Right ventricle myocardium inferior (tissue), 1 donor: ENCODE measurements at regions not wholly inside any gene's neighbourhood (a gene's known extent, or its start where the extent isn't known, plus 50 kb on each side); places are given as distances from the start of the nearest gene placed in this dataset.

ENCODE experiments used
- ATAC-seq: fragments of 200-7000 bp; cut with Tn5 transposase; one replicate; pipeline ENCODE4 v1.9.1; 2020; ENCODE audit warnings: mild to moderate bottlenecking, moderate library complexity
- DNase-seq: peaks from one replicate; pipeline ENCODE4 v3.0.0; 2021; ENCODE audit errors: missing footprints
- intact Hi-C: fragments of 100-400 bp; cut with DNase I; formaldehyde crosslinking; loops from one replicate; pipeline ENCODE4 v1.11.0; 2022
- donor health status: DM: no; HTN: yes; CAD: no; lungs with severe emphysema.

DNA sequence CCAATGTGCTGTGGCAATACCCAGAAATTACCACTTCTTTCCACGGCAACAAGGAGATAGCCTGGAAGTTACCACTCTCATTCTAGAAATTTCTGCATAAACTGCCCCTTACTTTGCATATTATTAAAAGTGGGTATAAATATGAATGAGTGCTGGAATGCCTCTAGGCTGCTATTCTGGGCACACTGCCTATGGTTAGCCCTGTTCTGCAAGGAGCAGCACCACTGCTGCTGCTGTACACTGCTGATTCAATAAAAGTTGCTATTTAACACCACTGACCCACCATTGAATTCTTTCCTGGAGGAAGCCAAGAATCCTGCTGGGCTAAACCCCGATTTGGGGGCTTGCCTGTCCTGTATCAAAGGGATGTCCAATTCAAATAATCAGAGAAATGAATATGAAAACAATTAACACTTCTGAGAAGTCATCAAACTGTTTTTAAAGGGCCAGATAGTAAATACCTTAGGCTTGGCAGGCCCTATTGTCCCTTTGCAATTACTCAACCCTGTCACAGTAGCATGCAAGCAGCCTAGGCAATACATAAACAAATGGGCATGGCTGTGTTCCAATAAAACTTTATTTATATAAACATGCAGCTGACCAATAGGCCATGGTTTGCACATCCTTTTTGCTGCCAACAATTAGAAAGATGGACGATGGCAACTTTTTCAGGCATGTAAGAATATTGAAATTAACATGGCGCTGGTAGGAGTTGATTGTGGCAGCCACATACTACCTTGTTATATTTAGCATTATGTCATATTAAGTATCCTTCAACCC lies 369.4 kb upstream of the B3GALT2 start:
- DNase-seq, result no peak
- intact Hi-C loops, result no loop called here
- ATAC-seq, result no peak

DNA sequence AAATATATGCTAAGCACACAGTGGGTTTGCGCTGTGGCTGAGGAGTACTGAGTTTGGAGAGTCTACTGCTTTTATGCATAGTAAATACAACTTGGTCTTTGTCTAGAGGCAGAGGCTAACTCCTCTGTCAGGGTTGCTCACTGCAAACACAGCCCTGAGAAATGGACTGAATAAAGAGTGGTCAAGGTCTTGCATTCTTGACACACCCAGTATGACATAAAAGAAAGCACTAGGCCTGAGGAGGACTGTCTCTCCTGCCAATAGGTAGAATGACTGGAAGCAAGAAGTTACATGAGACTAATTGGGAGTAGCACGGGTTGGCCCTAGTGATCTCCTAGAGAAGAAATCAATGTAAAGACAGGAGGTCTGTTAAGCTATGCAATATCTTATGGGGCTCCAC lies 367.2 kb upstream of the B3GALT2 start:
- ATAC-seq, result no peak
- intact Hi-C loops, result no loop called here
- DNase-seq, result no peak

DNA sequence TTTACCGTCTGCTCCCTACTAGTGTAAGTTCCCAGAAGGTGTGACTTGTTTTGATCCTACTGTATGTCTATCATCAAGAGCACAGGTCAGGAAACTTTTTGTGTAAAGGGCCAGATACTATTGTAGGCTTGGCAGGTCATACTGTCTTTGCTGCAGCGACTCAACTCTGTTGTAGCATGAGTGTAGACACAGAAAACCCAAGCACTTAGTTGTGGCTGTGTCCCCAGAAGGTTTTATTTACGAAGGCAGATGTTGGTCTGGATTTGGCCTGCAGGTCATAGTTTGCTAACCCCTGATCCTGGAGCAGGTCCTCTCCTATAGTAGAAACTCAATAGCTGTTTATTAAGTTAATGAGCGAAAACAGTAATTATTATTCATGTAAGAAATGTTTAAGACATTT lies 365.9 kb upstream of the B3GALT2 start:
- intact Hi-C loops, result no loop called here
- no peak for DNase-seq
- no peak for ATAC-seq

DNA sequence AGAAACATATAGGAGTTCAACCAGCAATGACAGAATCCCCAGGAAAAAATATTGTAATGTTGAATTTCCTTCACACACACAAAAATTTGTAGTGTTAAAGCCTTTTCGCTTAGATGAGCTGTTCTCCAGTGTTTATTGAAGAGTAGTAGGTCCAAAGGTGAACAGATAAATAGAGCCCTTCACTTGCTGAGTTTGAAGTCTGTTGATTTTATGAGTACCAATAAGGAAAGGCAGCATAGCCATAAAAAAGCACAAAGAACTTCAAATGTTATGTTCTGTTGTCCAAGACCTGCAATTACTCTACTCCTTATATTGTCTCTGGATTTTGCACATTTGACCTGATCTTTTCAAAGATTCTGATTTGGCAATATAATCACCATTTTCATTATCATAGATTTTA lies 362.7 kb upstream of the B3GALT2 start:
- DNase-seq (no peak), ATAC-seq (no peak)
- intact Hi-C loops, result no loop called here

DNA sequence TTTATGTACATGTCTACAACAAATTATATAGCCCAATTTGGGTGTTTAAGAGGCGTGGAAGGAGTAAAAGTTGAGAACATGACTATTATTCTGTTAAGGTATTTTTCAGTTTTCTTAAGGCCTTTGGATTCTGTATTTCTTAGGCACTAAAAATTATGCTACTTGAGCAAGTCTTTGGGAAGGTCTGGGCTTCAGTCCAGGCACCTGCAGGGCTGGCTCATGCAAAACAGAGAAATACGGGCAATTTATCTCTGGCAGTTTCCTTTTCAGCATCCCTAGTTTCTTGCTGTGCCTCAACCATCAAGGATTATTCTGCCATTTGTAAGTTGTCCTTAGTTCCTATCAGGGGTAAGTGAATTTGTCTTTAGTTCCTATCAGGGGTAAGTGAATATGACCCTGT lies 358.8 kb upstream of the B3GALT2 start:
- ATAC-seq (no peak), DNase-seq (no peak)
- intact Hi-C loops, result no loop called here

DNA sequence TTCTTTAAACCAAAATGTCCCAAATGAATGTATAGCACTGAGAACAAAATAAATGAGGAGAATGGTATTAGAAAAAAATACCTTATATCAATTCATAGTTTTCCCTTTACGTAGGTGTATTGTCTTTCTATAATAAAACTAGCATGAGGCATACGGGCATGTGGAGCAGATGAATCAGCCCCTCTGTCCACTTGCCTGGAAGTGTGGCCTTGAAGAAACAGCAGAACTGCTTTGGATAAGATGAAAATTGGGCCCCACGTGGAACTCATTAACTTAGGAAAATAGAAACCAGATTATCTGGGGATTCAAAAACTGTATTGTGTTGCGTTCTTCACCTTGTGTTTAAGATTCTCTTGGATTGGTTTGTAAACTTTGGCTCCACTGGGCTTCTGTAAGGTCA lies 356.8 kb upstream of the B3GALT2 start:
- intact Hi-C loops, result no loop called here
- no peak for ATAC-seq
- no peak for DNase-seq

DNA sequence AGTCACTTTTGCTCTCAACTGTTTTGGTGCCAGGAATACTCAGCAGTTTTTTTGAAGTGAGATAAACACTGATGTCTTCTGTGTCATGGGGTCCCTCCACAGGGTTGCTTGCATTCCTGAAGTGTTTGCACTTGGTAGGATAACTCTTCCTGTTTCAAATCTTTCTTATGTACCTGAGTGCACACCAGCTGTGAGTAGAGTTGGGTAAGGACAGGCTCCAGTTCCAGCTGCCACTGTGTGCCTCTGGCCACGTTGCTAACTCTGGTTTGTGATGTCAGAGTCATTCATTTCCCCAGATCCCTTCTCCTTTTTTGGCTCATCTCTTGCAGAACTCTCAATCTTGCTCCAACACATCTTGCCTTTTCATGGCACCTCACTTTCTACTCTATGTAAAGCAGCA lies 356.3 kb upstream of the B3GALT2 start:
- intact Hi-C loops, result no loop called here
- DNase-seq (peak; percentile 20), ATAC-seq (no peak)

DNA sequence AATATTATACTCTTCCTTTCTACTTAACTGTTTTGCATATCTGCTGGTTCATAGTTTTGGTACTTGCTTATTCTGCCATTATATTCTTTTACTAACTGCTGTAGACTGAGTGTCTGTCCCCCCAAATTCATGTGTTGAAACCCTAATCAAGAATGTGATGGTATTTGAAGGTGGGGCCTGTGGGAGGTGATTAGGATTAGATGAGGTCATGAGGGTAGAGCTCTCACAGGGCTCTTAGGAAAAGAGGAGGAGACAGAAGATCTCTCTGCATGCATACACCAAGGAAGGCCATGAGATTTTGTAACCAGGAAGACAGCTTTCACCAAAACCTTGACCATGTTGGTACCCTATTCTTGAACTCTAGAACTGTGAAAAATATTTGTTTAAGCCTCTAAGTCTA lies 354.1 kb upstream of the B3GALT2 start:
- no peak for ATAC-seq
- intact Hi-C loops, result no loop called here
- no peak for DNase-seq

DNA sequence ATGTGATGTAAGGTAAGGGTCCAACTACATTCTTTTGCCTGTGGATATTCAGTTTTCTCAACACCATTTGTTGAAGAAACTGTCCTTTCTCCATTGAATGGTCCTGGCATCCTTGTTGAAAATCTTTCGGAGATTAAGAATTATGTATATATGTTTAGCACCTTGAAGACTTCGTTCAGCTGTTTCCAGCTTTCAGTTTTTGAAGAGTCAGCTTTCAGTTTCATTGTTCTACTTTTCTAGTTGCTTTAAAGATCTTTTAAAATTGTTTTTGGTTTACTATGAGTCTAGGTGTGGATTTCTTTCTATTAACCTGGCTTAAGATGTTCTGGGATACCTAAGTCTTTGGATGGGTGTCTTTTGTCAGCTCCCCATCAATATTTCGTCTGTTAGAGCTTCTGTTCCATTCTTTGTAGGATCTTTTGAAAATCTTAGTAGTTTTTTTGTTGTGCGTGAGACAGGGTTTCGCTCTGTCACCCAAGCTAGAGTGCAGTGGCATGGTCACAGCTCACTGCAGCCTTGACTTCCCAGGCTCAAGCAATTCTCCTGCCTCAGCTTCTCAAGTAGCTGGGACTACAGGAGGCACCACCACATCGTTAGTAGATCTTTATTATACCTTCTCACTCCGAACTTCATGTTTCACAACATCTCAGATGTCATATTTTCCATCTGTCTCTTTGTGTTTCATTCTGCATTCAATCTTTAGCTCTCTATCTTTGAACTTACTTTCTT lies 353.5 kb upstream of the B3GALT2 start:
- no peak for DNase-seq
- intact Hi-C loops, result no loop called here
- ATAC-seq, result no peak

DNA sequence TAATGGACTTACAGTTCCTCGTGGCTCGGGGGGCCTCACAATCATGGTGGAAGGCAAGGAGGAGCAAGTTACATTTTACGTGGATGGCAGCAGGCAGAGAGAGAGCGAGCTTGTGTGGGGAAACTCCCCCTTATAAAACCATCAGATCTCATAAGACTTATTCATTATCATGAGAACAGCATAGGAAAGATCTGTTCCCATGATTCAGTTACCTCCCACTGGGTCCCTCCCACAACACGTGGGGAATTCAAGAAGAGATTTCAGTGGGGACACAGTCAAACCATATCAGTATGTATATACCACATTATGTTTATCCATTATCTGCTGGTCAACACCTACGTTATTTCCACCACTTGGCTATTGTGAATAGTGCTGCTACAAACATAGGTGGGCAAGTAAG lies 352.3 kb upstream of the B3GALT2 start:
- DNase-seq (peak; percentile 39), ATAC-seq (no peak)
- intact Hi-C loops, result no loop called here

DNA sequence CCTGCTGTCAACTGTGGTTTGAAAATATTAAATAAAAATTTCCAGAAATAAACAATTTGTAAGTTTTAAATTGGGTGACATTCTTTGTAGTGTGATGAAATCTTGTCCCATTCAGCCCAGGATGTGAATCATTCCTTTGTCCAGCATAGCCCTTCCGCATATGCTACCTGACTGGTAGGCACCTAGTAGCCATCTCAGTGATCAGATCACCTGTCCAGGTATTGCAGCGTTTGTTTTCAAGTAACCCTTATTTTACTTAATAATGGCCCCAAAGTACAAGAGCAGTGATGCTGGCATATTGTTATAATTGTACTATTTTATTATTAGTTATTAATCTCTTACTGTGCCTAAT lies 351.6 kb upstream of the B3GALT2 start:
- intact Hi-C loops, result no loop called here
- ATAC-seq (no peak), DNase-seq (no peak)

DNA sequence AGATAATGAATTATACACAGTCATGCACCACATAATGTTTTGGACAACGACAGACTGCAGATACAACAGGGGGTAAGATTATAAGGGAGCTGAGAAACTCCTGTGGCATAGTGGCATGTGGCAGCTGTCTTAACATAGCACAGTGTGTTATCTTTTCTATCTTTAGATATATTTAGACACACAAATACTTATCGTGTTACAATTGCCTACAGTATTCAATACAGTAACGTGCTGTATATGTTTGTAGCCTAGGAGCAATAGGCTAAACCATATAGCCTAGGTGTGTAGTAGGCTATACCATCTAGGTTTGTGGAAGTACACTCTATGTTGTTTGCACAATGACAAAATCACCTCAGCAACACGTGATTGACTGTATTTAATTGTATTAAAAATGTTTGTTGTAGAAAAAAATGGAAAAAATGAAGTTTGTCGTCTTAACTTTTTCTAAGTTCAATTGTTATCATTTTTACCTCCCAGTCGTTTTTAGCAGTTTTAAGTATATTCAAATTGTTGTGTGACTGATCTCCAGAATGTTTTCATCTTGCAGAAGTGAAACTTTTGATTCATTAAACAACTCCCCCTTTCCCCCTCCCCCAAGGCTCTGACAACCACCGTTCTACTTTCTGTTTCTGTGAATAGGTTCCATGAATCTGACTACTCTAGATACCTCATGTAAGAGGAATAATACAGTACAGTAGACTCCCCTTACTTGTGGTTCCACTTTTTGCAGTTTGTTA lies 351.0 kb upstream of the B3GALT2 start:
- intact Hi-C loops, result no loop called here
- no peak for ATAC-seq
- DNase-seq, result no peak

DNA sequence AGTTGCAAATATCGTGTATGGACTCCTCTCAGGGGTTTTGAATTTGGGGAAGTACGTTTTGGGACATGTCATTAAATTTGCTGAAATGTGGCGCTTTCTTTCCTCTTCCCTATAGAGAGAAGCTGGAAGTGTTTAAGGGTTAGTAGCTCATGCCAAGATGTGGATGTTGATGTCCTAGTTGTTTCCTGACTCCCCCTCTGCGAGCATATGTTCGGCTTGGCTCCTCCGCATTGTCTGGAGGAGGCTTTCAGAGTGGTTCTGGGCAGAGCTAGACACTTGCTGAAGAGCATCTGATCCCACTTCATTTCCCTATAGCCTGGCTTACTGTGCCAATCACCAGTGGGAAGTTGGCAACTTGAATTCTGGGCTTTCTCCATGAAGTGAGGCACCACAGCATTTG lies 347.4 kb upstream of the B3GALT2 start:
- no peak for DNase-seq
- intact Hi-C loops, result no loop called here
- no peak for ATAC-seq

DNA sequence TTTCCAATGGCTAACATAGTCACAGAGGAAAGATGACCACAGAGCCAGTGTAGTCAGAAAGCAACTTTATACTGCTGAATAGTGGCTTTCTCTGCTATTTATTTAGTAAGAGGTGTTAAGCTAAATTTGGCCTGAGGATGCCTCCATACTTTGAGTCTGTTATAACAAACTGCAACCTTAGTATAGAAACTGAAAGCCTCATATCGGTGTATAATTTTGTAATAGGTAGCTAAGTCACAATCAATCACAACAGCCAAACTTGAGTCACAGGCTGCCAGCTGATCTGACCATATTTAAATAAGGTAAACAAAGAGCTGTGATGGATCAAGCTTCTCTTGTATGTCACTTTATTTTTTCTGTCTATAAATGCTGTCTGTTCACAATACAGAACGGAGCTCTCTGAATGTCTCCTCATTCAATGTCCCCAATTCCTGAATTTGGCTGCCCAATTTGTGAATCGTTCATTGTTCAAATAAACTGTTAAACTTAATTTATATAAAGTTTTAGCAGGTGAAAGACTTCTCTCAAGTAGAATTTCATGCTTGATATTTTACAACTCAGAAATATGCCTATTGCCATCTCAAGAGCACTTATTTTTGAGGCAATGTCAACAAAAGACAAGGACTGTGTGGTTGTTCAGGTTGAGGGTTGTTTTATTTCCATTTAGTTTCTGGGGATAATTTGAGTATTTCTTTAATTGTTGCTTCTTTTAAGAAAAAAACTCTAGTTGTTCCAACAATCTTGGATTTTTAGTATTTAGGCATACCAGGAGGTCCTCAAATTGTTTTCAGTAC lies 339.7 kb upstream of the B3GALT2 start:
- intact Hi-C loops, result no loop called here

DNA sequence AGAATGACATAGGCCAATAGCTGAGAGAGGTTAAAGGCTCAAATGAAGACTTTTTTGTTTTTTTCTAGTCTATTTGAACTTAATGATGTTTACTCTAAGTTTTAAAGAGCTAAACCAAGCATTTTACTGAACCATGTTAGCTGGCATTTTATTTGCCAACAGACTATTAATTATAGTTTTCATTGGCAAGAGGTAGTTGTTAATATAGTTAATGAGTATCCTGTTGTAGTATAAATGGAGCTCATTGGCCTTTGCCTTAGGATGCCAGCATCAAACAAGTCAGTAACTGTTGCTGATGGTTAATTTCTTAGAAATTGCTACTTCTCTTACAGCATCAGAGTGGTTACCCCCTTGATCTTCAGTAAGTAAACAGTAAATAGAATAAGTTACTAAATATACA lies 339.0 kb upstream of the B3GALT2 start:
- intact Hi-C loops, result no loop called here
- ATAC-seq (no peak), DNase-seq (no peak)

More for the DNA sequence above, 339.7 kb upstream of the B3GALT2 start:
- ATAC-seq (no peak), DNase-seq (no peak)

DNA sequence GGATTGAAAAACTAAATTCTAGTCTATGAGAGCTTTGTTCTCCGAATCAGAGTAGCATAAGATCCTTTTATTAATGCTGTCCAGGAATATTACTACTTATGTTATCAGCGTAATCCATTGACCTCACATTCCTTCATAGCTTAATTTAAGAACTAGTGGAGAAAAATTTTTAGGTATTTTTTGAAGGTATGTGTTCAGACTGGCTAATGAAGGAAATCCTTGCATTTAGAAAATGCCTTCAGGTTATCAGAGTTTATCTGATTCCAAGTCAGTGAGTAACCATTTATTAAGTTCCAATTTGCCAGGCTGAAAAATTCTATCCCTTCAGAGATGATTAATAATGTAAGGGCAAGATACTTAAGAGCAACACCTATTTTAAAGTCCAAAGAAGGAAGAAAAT lies 338.2 kb upstream of the B3GALT2 start:
- DNase-seq (no peak), ATAC-seq (no peak)
- intact Hi-C loops, result no loop called here

DNA sequence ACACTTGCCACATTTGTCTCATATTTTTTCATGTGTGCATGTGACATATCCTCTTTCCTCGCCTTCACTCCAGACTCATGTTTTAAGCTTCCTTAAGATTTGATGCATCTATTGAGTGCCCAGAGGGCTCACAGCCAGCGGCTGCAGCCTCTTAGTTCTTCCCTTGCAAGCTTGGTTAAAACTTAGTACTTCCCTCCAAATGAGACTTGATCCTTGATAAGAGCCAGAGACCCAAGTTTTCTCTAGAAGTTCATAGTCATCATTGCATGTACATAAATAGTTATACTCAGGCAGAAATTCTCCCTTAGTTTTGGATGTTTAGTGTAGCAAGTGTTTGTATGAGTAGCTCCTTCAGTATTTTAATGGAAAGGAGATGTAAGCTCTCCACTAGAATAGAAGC lies 337.6 kb upstream of the B3GALT2 start:
- intact Hi-C loops, result no loop called here
- no peak for DNase-seq
- ATAC-seq, result no peak

DNA sequence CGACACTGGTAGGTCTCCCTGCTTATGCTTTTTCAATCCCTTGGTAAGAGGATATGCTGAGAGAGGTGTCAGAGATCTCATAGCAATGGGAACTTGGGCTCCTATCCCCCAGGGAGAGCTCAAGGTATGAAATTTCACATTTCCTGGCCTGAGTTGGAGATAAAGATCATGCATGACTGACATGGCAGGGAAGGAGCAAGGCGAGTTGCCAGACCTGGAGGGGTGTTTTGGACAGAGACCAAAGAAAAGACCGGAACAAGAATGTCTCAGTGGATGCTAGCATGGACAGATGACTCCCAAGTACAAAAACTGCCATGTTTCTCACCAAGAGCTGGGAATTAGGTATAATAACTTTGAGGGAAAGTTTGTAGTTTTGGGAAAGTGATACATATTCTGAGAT lies 334.1 kb upstream of the B3GALT2 start:
- no peak for DNase-seq
- intact Hi-C loops, result no loop called here
- no peak for ATAC-seq

DNA sequence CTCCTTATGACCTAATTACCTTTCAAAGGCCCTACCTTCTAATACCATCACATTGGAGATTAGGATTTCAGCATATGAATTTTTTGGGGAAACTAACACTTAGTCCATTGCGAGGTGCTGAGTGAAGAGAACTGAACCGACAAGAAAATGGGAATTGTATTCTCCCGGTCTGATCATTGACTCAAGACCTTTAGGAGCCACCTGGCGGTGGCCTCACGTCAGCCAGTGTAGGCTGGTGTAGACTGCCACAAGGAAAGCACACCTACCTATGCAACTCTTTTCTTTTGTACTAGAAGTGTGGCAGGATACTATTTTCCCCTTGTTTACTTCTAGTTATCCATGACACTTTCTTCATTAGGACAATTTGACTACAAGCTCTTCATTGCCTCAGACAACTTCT lies 333.5 kb upstream of the B3GALT2 start:
- intact Hi-C loops, result no loop called here
- no peak for ATAC-seq
- no peak for DNase-seq
